ENCODE measurements at regions not wholly inside any gene's neighbourhood (a gene's known extent, or its start where the extent isn't known, plus 50 kb on each side); places are given as distances from the start of the nearest gene placed in this dataset.

DNA sequence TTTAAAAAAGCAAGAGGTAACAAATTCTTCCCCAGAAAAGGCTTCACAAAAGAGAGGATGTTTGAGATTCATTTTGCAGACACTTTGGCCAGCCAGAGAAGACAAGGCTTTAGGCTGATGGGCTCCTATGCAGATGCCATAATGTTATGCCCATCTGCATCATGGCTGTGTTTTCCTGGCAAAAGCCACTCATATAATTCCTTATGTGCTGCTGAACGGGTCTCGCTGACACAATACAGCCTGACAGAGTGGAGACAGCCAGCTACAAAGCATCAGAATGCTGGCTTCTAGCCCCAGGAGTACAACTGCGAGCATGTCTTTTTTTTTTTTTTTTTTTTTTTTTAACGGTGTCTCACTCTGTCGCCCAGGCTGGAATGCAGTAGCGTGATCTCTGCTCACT, 1157.4 kb upstream of the AUTS2 start:
- TF ChIP-seq CTCF (IDR thresholded peaks at IDR 0.05; ENCODE audit: low read depth, low read length, poor library complexity, severe bottlenecking) (no peak), EZH2phosphoT487 (IDR thresholded peaks at IDR 0.05; ENCODE audit: borderline replicate concordance, low read length) (no peak)

All from DOHH2 (cell line).